GM18861 (cell line): ENCODE measurements at regions not wholly inside any gene's neighbourhood (a gene's known extent, or its start where the extent isn't known, plus 50 kb on each side); places are given as distances from the start of the nearest gene placed in this dataset.

Source experiments
- ATAC-seq: cut with Tn5 transposase; IDR thresholded peaks from one replicate; pipeline ENCODE4 v1.9.1; 2021; ENCODE audit not compliant: unreplicated experiment

DNA sequence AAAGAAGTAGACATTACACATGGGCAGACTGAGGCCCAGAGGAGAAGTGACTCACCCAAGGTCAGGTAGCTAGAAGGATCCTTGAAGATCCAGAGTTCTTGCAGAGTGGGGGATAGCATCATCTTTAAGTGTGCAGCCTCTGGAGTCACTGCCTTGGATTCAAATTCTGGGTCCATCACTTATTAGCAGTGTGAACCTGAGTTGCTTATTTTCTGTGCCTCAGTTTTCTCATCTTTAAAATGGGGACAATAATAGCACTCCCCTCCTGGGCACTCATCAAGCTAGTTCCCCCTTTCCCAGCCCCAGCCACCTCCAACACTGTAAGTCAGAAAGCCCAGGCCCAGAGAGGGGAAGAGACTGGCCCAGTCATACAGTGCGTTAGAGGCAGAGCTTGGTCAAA, 141.8 kb upstream of the PJA1 start:
- no peak for ATAC-seq

DNA sequence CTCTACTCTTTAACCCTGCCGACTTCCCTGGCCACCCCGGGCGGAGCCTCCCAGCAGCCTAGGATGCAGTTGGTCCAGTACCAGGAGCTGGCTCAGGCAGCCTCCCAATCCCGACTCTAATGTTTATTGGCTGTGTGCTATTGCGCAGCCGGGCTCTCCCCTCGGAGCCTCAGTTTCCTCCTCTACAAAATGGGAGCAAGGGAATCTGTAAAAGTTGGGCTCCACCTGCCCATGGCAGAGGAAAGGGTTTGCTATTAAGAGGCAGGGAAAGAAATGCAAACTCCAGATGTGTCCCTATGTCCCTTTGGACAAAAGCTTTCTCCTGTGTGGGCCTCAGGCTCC, 140.8 kb upstream of the PJA1 start:
- no peak for ATAC-seq

DNA sequence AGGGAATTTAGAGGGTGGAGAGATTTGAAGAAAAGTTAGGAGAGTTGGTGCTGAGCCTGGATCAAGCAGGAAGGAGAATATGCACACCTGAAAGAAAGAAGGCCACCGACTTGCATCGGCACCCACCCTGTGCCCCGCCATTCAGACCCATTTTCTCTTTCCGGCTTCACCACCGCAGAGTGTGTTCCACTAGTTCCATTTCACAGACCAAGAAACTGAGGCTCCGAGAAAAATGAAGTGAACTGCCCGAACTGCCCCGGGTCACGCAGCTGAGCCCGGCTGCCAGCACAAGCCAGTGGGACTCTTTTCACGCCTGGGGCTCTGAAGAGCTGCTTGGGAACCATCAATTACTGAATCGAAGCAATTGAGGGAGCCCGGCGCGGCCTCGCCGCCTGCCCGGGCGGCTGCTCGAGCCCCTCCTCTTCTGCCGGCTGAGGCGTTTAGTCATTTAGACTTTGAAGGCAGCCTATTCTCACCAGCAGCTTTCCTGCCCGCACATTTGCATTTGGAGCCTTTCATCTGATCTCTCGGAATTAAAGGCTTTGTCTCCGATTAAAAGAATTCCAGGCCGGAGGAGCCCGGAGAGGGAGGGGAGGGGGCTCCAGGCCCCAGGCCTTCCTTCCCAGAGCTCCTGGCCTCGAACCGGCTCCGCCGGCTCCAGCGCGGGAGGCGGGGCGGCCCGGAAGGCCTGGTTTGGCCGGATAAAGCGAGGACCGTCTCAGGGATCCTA, 140.2 kb upstream of the PJA1 start:
- no peak for ATAC-seq

DNA sequence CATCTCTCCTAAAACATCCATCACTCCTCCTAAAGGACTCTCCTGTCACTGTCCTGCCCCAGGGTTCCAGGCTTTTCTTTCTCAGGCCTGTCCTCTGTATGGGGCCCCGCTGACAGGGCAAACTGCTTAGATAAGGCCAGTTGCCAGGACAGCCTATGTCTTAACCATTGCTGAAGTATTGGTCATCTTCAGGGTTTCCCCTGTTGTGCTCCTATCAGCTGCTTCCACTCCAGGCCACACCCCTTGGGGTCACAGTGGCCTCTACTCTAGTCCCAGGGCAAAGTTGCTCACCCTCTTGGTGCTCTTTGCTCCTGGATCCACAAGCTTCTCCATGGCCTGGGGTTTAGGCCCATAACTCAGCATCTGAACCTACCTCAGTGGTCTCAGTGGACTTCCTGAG, 138.0 kb upstream of the PJA1 start:
- ATAC-seq: no peak

DNA sequence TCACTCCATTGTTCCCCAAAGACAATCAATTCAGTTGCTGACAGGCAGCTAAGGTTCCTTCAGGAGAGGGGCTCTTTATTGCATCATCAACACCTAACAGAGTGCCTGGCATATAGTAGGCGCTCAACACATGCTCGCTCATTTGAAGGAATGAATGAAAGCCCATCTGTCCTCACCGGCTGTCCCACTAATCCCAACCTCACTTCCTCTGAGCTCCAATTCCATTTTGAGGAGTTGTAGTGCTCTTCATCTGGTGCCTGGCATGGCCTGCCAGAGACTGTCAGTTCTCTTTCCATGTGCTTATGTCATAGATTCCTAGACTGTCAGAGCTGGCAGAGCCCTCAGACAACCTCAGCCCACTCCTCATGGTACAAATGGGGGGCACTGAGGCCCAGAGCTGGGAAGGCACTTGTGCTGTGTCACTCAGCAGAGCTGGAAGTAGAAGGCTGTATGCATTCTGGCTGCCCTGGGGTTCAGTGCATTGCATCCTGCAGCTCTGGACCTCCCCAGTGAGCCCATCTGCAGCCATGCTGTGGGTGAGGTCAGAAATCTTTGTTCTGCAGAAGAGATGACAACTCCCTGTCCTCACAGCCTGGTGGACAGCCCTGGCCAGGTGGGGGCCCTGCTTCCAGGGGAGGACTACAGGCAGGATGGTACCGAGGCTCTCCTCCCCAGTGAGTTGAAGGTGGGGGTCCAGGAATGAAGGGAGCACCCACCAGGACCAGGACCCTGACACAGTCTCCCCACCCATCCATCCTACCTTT, 134.9 kb upstream of the PJA1 start:
- ATAC-seq: no peak

DNA sequence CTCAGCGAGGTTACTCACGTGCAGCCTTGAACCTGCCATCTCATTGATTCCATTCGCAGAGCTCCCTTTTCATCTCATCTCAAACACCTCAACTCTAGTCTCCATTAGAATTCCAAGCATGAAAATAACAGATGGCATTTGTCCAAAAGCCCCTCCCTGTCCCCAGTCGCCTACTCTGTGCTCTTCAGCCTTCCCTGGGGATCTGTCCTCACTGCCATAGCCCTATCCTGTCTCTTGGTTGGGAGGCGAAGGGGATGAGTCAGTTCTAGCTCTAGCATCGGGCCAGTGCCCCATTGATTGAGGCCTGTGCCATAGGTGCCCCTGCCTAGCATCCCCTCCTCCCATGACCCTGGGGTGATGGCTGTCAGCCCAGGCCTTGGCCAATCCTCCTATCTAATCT, 134.0 kb upstream of the PJA1 start:
- ATAC-seq: no peak

DNA sequence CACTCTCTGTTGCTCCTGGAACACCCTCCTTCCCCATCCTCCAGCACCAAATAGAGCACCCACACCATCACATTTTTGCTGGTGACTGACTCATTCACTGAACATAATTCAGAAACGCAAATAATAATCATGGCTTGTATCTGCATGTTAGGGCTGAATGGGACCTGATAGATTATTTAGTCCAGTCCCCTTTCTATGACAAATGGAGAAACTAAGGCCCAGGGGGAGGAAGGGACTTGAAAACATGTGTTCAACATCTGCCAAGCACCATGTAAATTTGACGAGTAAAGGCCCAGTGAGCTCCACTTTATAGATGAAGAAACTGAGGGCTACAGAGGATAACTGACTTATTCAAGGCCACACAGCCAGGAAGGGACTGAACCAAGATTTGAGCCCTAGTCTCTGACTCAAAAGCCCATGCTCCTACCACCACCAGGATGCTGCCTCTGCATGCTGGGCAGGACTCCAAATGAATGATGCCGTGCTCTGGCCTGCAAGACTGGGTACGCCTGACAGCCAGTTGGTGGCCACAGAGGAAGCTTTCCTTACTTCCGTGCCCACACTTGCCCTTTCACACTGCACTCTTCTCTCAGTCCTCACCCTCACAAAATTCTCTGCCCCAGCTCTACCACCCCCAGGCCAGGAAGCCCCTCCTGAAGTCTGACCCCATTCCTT, 133.3 kb upstream of the PJA1 start:
- ATAC-seq: no peak

DNA sequence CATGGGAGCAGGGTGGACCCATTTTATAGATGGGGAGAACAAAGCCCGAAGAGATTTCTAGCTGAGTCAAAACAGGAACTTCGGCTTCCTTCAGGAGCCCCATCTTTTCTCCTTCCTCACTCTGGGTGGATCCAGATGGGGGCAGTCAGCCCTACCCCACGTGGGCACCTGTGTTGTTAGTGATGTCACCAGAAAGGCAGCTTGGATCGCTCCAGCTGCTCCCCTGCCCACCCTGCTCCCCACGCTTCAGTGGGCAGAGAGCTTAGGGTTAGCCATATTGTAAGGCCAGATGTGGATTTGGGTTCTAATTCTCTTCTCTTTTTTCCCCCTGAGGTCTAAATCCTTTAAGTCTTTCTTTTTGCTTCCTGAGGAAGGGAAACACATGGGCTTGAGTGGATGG, 132.3 kb upstream of the PJA1 start:
- ATAC-seq: no peak

DNA sequence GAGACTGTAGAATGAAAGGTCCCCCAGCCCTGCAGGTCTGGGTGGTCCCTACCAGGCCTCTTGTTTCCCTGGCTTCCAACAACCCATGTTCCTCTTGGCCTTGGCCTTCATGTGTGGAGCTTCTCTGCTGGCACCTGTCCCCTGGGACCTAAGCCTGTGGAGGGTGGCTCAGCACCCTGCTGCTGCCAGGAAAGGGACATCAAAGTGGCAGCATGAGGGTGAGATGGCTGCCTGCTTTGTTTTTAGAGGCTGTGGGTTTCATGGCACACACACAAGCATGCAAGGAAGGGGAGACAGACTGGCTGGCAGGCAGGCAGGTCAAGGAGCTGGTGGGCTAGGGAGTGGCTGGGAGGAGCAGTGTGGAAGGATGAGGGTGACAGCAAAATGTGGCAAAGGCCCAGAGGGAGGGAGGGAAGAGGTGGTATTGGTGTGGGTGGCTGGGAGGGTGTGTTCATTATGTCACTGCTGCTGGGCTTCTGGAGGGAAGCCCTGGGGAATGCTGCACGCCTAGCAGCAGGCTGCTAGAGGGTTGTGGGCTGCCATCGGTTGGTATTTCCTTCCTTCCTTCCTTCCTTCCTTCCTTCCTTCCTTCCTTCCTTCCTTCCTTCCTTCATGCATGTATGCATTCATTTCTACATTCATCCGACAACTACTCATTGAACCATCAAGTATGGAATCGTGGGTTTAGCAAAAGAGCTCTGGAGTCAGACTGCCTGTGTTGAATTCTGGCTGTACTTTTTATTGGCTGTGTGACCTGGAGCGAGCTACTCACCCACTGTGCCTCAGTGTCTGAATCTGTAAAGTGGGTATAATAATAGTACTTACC, 128.7 kb upstream of the PJA1 start:
- ATAC-seq: no peak

DNA sequence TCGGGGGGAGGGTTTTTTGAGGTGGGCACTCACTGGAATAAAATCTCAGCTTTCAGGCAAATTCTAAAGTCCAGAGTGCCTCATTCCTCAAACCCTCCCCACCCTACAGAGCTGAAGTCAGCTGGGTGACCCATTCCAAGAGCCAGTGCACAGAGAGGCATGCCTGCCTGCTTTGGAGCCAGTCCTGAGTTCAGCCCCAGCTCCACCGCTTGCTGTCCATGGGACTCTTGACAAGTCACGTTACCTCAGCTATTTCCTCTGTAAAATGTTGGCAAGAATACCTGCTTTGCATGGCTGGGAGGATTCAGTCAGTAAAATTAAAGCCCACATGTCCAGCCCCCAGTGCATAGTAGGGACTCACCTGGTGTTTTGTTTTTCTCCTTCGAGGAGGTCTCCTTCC, 125.9 kb upstream of the PJA1 start:
- ATAC-seq: no peak

DNA sequence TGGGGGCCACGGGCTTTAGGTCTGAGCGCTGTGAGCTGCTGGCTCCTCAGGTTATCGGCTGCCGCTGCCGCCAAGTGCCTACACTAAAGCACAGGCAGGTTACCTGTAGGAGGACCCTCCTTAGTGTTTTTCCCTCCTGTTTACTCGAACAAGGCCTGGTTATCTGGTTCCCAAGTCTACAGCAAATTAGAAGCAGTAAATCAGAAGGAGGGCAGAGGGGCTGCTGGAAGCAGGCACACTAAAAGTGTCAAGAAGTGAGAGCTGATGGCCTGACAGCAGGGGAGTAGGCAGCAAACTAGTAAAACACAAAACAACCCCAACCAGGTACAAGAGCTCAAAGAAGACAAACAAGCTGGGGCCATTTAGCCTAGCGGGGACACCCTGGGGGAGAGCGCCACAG, 125.0 kb upstream of the PJA1 start:
- ATAC-seq: no peak

DNA sequence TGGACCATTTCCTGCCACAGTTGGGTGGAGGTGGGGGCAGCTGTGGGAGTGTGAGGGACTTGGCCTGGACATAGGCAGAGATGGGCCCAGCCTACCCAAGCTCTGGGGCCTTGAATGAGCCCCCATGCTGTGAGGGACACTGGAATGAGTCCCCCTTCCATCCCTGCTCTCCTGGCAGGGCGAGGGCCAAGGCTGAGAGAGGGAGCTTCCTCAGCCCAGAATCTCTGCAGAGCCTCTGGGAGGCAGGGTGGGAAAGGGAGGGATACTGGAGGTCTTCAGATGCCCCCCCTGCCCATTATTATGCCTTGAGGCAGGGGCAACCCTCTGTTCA, 124.5 kb upstream of the PJA1 start:
- ATAC-seq: no peak

DNA sequence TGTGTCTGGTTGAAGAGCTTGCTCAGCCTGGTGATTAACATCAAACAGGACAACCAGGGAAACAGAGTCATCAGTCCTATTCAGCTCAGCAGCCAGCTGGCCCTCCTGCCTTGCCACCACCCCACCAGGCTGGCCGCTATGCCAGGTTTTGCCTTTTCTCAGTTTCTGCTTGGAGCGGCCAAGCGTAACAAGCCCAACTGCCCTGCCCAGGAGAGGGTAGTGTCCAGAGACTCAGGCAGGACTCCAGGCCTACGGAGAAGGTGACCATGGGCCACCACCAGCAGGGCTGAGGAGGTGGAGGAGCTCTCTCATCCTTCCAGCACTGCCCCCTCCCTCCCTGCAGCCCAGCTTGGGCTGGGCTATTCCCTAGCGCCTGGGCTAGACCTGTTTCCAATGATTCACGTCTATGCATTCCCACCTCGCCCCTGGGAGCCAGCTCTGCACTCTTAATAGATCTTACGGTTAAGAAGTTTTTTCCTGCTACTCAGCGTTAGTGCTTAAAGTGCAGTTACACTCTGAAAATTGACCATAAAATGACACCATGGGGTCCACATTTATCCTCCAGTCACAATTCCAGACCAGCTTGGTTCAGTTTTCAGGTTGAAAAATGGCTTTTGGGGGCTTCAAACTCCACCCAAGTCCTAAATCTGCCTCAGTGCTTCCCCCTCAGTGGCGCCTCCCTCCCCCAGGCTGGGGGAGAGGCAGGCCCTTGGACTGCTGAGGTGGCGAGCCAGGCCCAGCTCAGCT, 124.0 kb upstream of the PJA1 start:
- no peak for ATAC-seq

DNA sequence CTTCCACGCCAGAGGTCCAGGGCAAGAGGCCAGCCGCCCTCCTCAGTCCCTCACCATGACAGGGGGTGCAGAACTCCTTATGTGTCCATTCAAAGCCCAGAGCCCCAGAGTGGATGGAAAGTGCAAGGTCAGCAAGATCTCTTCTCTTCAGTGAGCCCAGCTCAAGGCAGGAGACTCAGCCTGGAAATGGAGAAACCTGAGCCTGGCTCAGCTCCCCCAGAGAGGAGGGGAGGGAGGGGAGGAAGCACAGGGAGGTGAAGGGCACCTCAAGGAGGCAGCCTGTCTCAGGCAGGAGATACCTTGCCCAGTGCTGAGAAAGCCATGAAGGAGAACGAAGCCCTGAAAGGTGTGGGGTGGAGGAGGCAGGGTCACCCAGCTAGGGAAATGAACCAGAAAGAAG, 121.8 kb upstream of the PJA1 start:
- no peak for ATAC-seq

DNA sequence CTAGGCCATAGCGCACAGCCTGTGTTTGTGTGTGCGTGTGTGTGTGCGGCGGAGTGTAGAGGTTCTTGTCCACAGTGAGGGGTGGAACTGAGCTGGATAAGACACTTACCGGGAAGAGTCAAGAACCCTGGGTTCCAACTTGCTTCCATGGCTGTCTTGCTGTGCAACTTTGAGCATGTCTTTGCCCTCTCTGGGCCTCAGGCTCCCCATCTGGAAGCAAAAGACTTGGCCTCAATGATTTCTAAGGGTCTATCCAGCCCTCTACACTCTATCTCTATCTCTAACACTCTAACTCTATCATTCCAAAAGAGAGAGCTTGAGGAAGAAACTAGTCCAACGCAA, 121.3 kb upstream of the PJA1 start:
- ATAC-seq: no peak

DNA sequence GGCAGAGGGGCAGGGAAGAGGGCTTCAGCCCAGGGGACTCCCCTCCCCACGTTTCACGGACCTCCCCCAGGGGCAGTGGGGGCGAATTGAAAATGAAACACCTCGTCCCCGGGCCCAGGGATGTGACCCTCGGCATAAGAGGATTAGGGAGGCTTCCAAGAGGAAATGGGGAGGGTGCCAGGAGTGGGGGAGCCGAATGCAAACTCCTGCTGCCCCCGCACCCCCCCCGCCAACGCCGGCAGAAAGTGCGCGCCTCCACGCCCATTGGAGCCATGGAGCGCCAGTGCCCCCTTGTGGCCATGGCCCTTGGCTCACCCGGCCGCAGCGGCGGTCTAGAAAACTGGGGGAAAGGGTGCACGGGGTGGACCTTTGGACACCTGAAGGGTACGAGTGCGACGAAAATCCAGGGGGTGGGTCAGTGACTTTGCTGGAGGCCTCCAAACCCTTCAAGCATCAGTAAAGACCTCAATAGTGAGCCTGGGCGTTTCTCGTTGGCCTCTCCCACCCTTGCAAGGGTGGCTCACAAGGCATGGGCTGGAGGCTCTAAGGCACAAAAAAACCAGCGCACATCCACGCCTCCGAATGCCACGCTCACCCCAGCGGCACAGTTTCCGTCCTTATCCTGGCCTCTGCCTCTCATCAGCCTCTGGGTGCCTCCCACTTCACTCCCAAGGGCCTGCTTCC, 120.8 kb upstream of the PJA1 start:
- ATAC-seq: no peak

DNA sequence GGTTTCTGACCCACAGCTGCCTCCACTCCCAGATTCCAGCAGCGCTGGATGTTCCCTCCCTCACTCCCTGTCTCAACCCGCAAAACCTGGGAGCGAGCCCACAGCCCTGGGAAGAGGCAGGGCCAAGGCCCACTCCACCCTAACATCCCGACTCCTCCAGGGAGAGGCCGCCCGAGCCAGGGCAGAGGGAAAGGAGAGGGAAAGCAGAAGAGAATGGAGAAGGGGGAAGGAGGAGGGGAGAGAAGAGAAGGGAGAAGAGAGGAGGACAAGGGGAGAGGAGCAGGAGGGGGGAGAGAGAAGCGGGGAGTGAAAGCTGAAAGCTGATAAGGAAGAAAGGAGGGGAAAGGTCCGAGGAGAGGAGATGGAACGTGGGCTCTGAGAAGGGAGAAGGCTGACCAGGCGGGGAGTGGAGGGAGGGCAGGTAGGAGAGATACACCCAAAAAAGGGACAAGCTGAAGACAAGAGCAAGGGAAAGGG, 120.2 kb upstream of the PJA1 start:
- ATAC-seq: no peak

DNA sequence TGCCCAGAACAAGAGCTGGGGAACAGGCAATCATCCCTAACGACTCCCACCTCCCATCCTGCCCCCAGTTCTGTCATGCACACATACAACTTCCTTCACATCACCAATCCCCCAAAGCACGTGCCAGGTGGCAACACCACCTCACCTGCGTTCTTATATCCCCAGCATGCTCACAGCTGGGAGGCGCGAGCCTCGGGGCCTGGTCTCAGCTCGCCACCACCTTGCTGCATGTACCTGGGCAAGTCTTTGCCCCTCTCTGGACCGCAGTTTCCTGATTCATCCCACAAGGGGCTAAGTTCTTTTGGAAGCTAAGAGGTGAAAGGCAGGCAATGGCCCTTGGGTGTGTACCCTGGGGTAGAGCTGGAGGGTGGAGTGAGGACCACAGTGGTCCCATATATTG, 119.2 kb upstream of the PJA1 start:
- no peak for ATAC-seq

DNA sequence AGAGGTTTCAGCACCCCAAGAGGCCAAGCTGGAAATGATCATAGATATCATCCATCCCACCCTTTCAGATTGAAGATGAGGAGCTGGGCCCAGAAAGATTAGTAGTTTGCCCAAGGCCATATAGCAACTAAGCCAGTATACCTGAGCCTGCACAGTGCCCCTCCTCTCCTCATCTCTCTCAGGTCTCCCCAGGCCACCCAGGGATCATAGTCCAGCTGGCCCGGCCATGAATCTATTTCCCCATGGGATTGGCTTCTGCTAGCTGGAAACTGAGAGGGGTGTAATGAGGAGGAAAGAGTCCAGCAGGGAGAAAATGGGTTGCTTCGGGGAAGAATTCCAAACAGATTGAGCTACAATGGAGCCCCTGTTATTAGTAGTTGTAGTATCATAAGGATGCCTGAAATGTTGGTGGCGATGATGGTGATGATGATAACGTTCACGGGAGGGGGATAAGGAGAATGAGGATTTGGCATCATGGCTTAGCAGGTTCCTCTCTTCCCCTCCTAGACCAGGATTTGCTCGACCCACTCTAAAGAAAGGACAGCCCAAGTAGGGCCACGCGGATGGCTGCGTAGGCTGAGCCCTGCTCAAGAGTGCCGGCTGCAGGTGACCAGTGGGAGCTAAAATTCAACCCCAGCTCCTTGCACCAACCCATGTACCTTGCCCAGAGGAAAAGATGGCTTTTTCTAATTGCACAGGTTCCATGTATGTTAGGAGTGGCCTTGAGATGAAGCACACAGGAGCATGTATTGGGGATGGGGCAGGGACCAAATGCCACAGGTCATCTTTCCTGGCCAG, 117.8 kb upstream of the PJA1 start:
- ATAC-seq: no peak

DNA sequence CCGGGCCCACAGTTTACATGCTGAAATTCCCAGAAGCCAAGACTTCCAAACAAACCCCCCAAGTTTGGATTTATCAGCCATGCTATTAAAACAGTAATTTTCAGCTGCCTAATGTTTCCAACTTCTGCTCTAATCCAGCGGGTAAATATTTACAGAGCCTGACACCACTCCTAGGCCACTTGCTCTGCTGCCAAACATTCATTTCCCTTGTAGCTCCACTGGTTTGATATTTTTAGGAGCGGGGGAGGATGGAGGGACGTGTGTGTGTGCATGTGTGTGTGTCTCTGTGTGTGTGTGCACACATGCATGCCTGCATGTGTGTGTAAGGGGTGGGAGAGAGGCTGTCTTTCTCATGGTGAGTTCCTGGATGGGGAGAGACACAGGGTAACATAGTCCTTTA, 115.7 kb upstream of the PJA1 start:
- no peak for ATAC-seq
